SU-DHL-6 (cell line): ENCODE measurements at regions not wholly inside any gene's neighbourhood (a gene's known extent, or its start where the extent isn't known, plus 50 kb on each side); places are given as distances from the start of the nearest gene placed in this dataset.

Experiments
- H2AFZ ChIP-seq: fragments of 200-600 bp; sonication (generic); 2 replicates; pipeline ENCODE4 v1.6.1; 2014; ENCODE audit warnings: low read depth, mild to moderate bottlenecking, moderate library complexity, mixed read lengths, antibody characterized with exemption, low read length; ENCODE audit not compliant: severe bottlenecking
- H3F3A ChIP-seq: fragments of 200-600 bp; shearing (Covaris generic); 2 replicates; pipeline ENCODE4 v1.6.0; 2016; ENCODE audit warnings: antibody characterized with exemption, mild to moderate bottlenecking; ENCODE audit not compliant: insufficient read depth
- H3K27ac ChIP-seq: fragments of 200-600 bp; sonication (generic); 2 replicates; pipeline ENCODE4 v1.5.1; 2016; ENCODE audit warnings: low read depth, mild to moderate bottlenecking, low read length, moderate library complexity, mixed read lengths
- H3K27me3 ChIP-seq: fragments of 200-600 bp; sonication (generic), shearing (Covaris generic); 2 replicates; pipeline ENCODE4 v1.6.0; 2014; ENCODE audit warnings: mild to moderate bottlenecking, low read length
- H3K36me3 ChIP-seq: fragments of 200-600 bp; sonication (generic); 2 replicates; pipeline ENCODE4 v1.6.1; 2014; ENCODE audit warnings: mild to moderate bottlenecking, low read length, mixed read lengths
- H3K4me2 ChIP-seq: fragments of 300-600, 200-600 bp; shearing (Covaris generic), sonication (generic); 2 replicates; pipeline ENCODE4 v1.6.0; 2014; ENCODE audit warnings: low read length, low read depth, mild to moderate bottlenecking; ENCODE audit not compliant: poor library complexity, severe bottlenecking
- H3K4me3 ChIP-seq: fragments of 200-600 bp; sonication (generic); 2 replicates; pipeline ENCODE4 v1.5.1; 2014; ENCODE audit warnings: antibody characterized with exemption, low read length, mild to moderate bottlenecking, mixed read lengths; ENCODE audit not compliant: insufficient read depth, poor library complexity, severe bottlenecking
- H3K79me2 ChIP-seq: fragments of 200-600 bp; sonication (generic); 2 replicates; pipeline ENCODE4 v1.6.1; 2014; ENCODE audit warnings: mild to moderate bottlenecking, low read length, moderate library complexity; ENCODE audit not compliant: insufficient read depth
- H3K9ac ChIP-seq: fragments of 200-600 bp; sonication (generic); 2 replicates; pipeline ENCODE4 v1.7.0; 2014; ENCODE audit warnings: mild to moderate bottlenecking, low read length
- H3K9me2 ChIP-seq: fragments of 200-600 bp; sonication (generic); replicated peaks from 2 replicates; pipeline ENCODE4 v1.6.1; 2014; ENCODE audit warnings: low read length; ENCODE audit not compliant: insufficient read depth
- H3K9me3 ChIP-seq: fragments of 200-600 bp; sonication (generic); 2 replicates; pipeline ENCODE4 v1.6.1; 2014; ENCODE audit warnings: low read length, mixed read lengths; ENCODE audit not compliant: insufficient read depth
- H4K20me1 ChIP-seq: fragments of 200-600 bp; sonication (generic); 2 replicates; pipeline ENCODE4 v1.6.1; 2014; ENCODE audit warnings: low read depth, mild to moderate bottlenecking, antibody characterized with exemption, low read length, moderate library complexity, mixed read lengths
- CTCF ChIP-seq: fragments of 200-600 bp; sonication (generic); IDR thresholded peaks from one replicate; pipeline ENCODE4 v1.5.1; 2017; ENCODE audit warnings: antibody characterized with exemption, mild to moderate bottlenecking, low read length, moderate library complexity; ENCODE audit not compliant: insufficient read depth, poor library complexity, severe bottlenecking
- EZH2phosphoT487 ChIP-seq: fragments of 200-600 bp; sonication (generic), shearing (Covaris generic); conservative IDR thresholded peaks from 2 replicates; pipeline ENCODE4 v1.6.1; 2018; ENCODE audit warnings: mild to moderate bottlenecking, antibody characterized with exemption, low read length, moderate library complexity, mixed read lengths

GRCh38 chr6:122223251-122223650 lies 176.2 kb upstream of the HSF2 start:
- Histone ChIP-seq H4K20me1 (no peaks in the 10 kb centered on the region), H2AFZ (no peak overlapping the region), H3K79me2 (no peaks in the 10 kb centered on the region), H3K9me2 (no peaks in the 10 kb centered on the region), H3K27me3 (no peaks in the 10 kb centered on the region), H3K9me3 (no peaks in the 10 kb centered on the region), H3K4me3 (no peak overlapping the region), H3F3A (no peaks in the 10 kb centered on the region), H3K9ac (no peak overlapping the region), H3K4me2 (no peak overlapping the region), H3K36me3 (no peaks in the 10 kb centered on the region), H3K27ac (no peak overlapping the region)
- no peak for TF ChIP-seq EZH2phosphoT487
- TF ChIP-seq CTCF = no peak

- no peaks in the 10 kb centered on the region for H3F3A ChIP-seq
- H3K27ac ChIP-seq = no peak overlapping the region
- H2AFZ ChIP-seq = no peak overlapping the region
- H3K36me3 ChIP-seq = no peaks in the 10 kb centered on the region
- no peaks in the 10 kb centered on the region for H3K79me2 ChIP-seq
- no peaks in the 10 kb centered on the region for H3K9me2 ChIP-seq
- H3K4me2 ChIP-seq = no peak overlapping the region
- no peak overlapping the region for H3K4me3 ChIP-seq
- H3K9me3 ChIP-seq = no peaks in the 10 kb centered on the region
- no peak for TF ChIP-seq CTCF
- TF ChIP-seq EZH2phosphoT487 = no peak
- no peaks in the 10 kb centered on the region for H4K20me1 ChIP-seq
- H3K27me3 ChIP-seq = no peaks in the 10 kb centered on the region
- H3K9ac ChIP-seq = no peak overlapping the region
Measured at GRCh38 chr6:122238861-122239260, 160.6 kb upstream of the HSF2 start.

GRCh38 chr6:122246906-122247658 lies 152.4 kb upstream of the HSF2 start:
- H3K9me3 ChIP-seq = no peaks in the 10 kb centered on the region; the same call in 1 of the 2 replicates
- no peak for TF ChIP-seq EZH2phosphoT487
- no peak for TF ChIP-seq CTCF

More at GRCh38 chr6:122246906-122247658, 152.4 kb upstream of the HSF2 start:
- Histone ChIP-seq H3F3A (no peaks in the 10 kb centered on the region), H3K79me2 (no peaks in the 10 kb centered on the region), H3K9me2 (no peaks in the 10 kb centered on the region), H3K27ac (no peak overlapping the region), H3K27me3 (no peaks in the 10 kb centered on the region), H3K4me2 (no peak overlapping the region), H2AFZ (no peak overlapping the region), H3K9ac (no peak overlapping the region), H3K4me3 (no peak overlapping the region), H3K36me3 (no peaks in the 10 kb centered on the region), H4K20me1 (no peaks in the 10 kb centered on the region)
